Vagina (tissue), 2 donors: ENCODE measurements at regions not wholly inside any gene's neighbourhood (a gene's known extent, or its start where the extent isn't known, plus 50 kb on each side); places are given as distances from the start of the nearest gene placed in this dataset.

Source experiments
- CTCF ChIP-seq, 3 experiments: fragments of 450-650 bp in 2 of 3; fragments of 200-600 bp in 1 of 3; sonication (generic) in 1 of 3; IDR thresholded peaks; one replicate each; pipeline ENCODE4 v1.5.1; 2017 to 2019; ENCODE audit warnings: antibody characterized with exemption in 3 of 3, mild to moderate bottlenecking in 2 of 3, moderate library complexity in 2 of 3
- POLR2A ChIP-seq, 2 donors: fragments of 450-650 bp; IDR thresholded peaks; one replicate each; pipeline ENCODE4 v1.6.1; 2017; ENCODE audit warnings: antibody characterized with exemption in 2 of 2, mild to moderate bottlenecking in 2 of 2, moderate library complexity in 2 of 2
- POLR2AphosphoS5 ChIP-seq, 2 donors: sonication (generic); formaldehyde crosslinking; IDR thresholded peaks; one replicate each; pipeline ENCODE4 v1.9.0; 2017; ENCODE audit warnings: antibody characterized with exemption in 2 of 2, mild to moderate bottlenecking in 2 of 2, low read depth in 1 of 2; ENCODE audit not compliant: insufficient read depth in 1 of 2

- TF ChIP-seq POLR2A (IDR thresholded peaks at IDR 0.05) (no peak), CTCF (IDR thresholded peaks at IDR 0.05) (no peak), POLR2AphosphoS5 (IDR thresholded peaks at IDR 0.05; ENCODE audit: insufficient read depth in 1 of 2, low read depth in 1 of 2) (no peak)
Measured at GRCh38 chr5:25716680-25717079, 1071.9 kb upstream of the CDH10 start.
